ENCODE measurements at regions not wholly inside any gene's neighbourhood (a gene's known extent, or its start where the extent isn't known, plus 50 kb on each side); places are given as distances from the start of the nearest gene placed in this dataset.

DNA sequence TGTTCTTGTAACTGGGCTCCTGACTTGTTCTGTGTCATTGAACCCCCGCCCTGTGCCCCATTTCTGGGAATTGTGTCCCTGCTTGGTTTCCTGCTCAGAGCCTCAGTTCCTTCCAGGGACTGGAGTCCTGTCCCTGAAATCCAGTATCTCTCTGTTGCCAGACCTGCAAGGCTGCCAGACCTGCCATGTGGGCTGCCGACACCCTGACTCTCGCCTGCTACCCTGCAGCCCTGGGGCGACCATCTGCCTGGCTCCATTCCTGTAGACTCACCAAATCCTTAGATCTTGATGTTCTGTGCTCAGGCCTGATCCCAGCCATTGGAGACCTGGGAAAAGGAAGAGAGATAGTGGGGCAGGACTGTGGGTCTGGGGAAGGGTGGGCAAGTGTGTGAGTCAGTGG, 383.3 kb upstream of the PROX1 start:
- Mint-ChIP-seq H3K4me3 (ENCODE audit: unreplicated experiment) (no peak overlapping the region), H3K36me3 (ENCODE audit: insufficient read depth, unreplicated experiment) (no peaks in the 10 kb centered on the region), H3K27me3 (ENCODE audit: insufficient read depth, unreplicated experiment) (peaks cover 10% of the 10 kb centered on the region), H3K27ac (ENCODE audit: low read depth, unreplicated experiment) (no peak overlapping the region), H3K9me3 (ENCODE audit: unreplicated experiment) (no peaks in the 10 kb centered on the region), H3K4me1 (ENCODE audit: insufficient read depth, unreplicated experiment) (no peaks in the 10 kb centered on the region)
- TF ChIP-seq, protein P1, sequence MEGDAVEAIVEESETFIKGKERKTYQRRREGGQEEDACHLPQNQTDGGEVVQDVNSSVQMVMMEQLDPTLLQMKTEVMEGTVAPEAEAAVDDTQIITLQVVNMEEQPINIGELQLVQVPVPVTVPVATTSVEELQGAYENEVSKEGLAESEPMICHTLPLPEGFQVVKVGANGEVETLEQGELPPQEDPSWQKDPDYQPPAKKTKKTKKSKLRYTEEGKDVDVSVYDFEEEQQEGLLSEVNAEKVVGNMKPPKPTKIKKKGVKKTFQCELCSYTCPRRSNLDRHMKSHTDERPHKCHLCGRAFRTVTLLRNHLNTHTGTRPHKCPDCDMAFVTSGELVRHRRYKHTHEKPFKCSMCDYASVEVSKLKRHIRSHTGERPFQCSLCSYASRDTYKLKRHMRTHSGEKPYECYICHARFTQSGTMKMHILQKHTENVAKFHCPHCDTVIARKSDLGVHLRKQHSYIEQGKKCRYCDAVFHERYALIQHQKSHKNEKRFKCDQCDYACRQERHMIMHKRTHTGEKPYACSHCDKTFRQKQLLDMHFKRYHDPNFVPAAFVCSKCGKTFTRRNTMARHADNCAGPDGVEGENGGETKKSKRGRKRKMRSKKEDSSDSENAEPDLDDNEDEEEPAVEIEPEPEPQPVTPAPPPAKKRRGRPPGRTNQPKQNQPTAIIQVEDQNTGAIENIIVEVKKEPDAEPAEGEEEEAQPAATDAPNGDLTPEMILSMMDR (IDR thresholded peaks at IDR 0.05; ENCODE audit: unreplicated experiment): no peak
- no peak for DNase-seq (ENCODE audit: unreplicated experiment)
- ChIA-PET POLR2A (no interaction called here), CTCF (no interaction called here)
- intact Hi-C loops (cut with micrococcal nuclease): no loop called here
- BruUV-seq (replicated peaks): no TSS peak

GRCh38 chr1:213605732-213606131, 382.0 kb upstream of the PROX1 start:
- BruUV-seq (replicated peaks): no TSS peak
- H3K27me3 Mint-ChIP-seq (ENCODE audit: insufficient read depth, unreplicated experiment): peaks cover 23% of the 10 kb centered on the region
- intact Hi-C loops (cut with micrococcal nuclease): no loop called here

GRCh38 chr1:213606252-213606820, 381.4 kb upstream of the PROX1 start:
- CTCF ChIA-PET: interaction anchor here (1.2 kb wide), 1 partner anchor 72 kb away, joined by 3 read pairs; no protein-coding TSS in a partner anchor
- no peak for DNase-seq (ENCODE audit: unreplicated experiment)

More at GRCh38 chr1:213605732-213606131, 382.0 kb upstream of the PROX1 start:
- no peak overlapping the region for H3K4me3 Mint-ChIP-seq (ENCODE audit: unreplicated experiment)
- no peak for DNase-seq (ENCODE audit: unreplicated experiment)
- ChIA-PET CTCF (interaction anchor here (1.2 kb wide), 1 partner anchor 72 kb away, joined by 3 read pairs; no protein-coding TSS in a partner anchor), POLR2A (no interaction called here)
- H3K36me3 Mint-ChIP-seq (ENCODE audit: insufficient read depth, unreplicated experiment): no peaks in the 10 kb centered on the region
- TF ChIP-seq, protein P1 (IDR thresholded peaks at IDR 0.05; ENCODE audit: unreplicated experiment): no peak
- H3K9me3 Mint-ChIP-seq (ENCODE audit: unreplicated experiment): no peaks in the 10 kb centered on the region
- H3K4me1 Mint-ChIP-seq (ENCODE audit: insufficient read depth, unreplicated experiment): no peaks in the 10 kb centered on the region
- no peak overlapping the region for H3K27ac Mint-ChIP-seq (ENCODE audit: low read depth, unreplicated experiment)

DNA sequence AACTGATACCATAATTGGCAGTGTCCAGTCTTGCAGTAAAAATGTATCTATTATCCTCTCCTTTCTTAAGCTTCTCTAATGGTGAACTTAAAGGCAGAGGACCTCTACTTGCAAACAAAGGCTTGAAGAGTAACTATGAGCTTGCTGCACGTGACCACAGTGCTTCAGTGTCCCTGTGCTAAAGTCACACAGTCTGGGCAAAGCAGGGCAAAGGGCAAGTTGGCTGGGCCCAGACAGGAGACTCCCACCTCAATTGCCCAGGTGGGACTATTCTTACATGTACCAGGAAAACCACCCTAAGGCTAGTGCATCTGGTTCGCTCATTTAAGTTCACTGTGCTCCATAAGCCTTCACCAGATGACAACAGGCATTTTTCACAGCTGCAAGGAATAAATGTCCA, 374.2 kb upstream of the PROX1 start:
- Mint-ChIP-seq H3K36me3 (ENCODE audit: insufficient read depth, unreplicated experiment) (no peaks in the 10 kb centered on the region), H3K27ac (ENCODE audit: low read depth, unreplicated experiment) (no peak overlapping the region), H3K4me3 (ENCODE audit: unreplicated experiment) (no peak overlapping the region), H3K27me3 (ENCODE audit: insufficient read depth, unreplicated experiment) (peaks cover 73% of the 10 kb centered on the region), H3K4me1 (ENCODE audit: insufficient read depth, unreplicated experiment) (no peaks in the 10 kb centered on the region), H3K9me3 (ENCODE audit: unreplicated experiment) (peaks cover 8% of the 10 kb centered on the region)
- ChIA-PET POLR2A (no interaction called here), CTCF (interaction anchor here (0.9 kb wide), 1 partner anchor 55 kb away, joined by 5 read pairs; no protein-coding TSS in a partner anchor)
- no TSS peak for BruUV-seq (replicated peaks)
- DNase-seq (ENCODE audit: unreplicated experiment): no peak
- intact Hi-C loops (cut with micrococcal nuclease): no loop called here
- TF ChIP-seq, protein P1 (IDR thresholded peaks at IDR 0.05; ENCODE audit: unreplicated experiment): no peak

More at GRCh38 chr1:213606252-213606820, 381.4 kb upstream of the PROX1 start:
- Mint-ChIP-seq H3K4me3 (ENCODE audit: unreplicated experiment) (no peak overlapping the region), H3K4me1 (ENCODE audit: insufficient read depth, unreplicated experiment) (no peaks in the 10 kb centered on the region), H3K27ac (ENCODE audit: low read depth, unreplicated experiment) (no peak overlapping the region), H3K36me3 (ENCODE audit: insufficient read depth, unreplicated experiment) (no peaks in the 10 kb centered on the region), H3K9me3 (ENCODE audit: unreplicated experiment) (peaks cover 4% of the 10 kb centered on the region), H3K27me3 (ENCODE audit: insufficient read depth, unreplicated experiment) (peaks cover 29% of the 10 kb centered on the region)
- TF ChIP-seq, protein P1 (IDR thresholded peaks at IDR 0.05; ENCODE audit: unreplicated experiment): no peak
- POLR2A ChIA-PET: no interaction called here
- no TSS peak for BruUV-seq (replicated peaks)
- intact Hi-C loops (cut with micrococcal nuclease): no loop called here

All from MCF 10A (cell line).